Right lobe of liver (tissue), 6 donors: ENCODE measurements at regions not wholly inside any gene's neighbourhood (a gene's known extent, or its start where the extent isn't known, plus 50 kb on each side); places are given as distances from the start of the nearest gene placed in this dataset.

Experiments used
- ATAC-seq, 4 donors: fragments of 200-7000 bp; cut with Tn5 transposase; one replicate each; pipeline ENCODE4 v1.9.1; 2020; ENCODE audit warnings: mild to moderate bottlenecking in 4 of 4, moderate library complexity in 4 of 4
- DNase-seq, 3 donors: peaks; one replicate each; pipeline ENCODE4 v3.0.0-alpha.2; 2020
- H3K27ac ChIP-seq, 3 donors: fragments of 200-600 bp; one replicate each; pipeline ENCODE4 v1.8.0; 2022
- H3K27me3 ChIP-seq, 2 donors: fragments of 200-600 bp; one replicate each; pipeline ENCODE4 v1.8.0; 2022
- H3K36me3 ChIP-seq, 4 donors: fragments of 200-600 bp; sonication (generic) in 1 of 4; one replicate each; pipeline versions ENCODE4 v1.5.1 to v1.8.0; 2017 to 2022; ENCODE audit warnings: control low read depth in 1 of 4
- H3K4me1 ChIP-seq, 4 donors: fragments of 200-600 bp; sonication (generic) in 1 of 4; one replicate each; pipeline versions ENCODE4 v1.5.1 to v1.8.0; 2017 to 2022; ENCODE audit warnings: control low read depth in 1 of 4
- H3K4me3 ChIP-seq, 3 donors: fragments of 200-600 bp; one replicate each; pipeline ENCODE4 v1.8.0; 2022
- H3K9me3 ChIP-seq, 4 donors: fragments of 200-600 bp; sonication (generic) in 1 of 4; one replicate each; pipeline versions ENCODE4 v1.5.1 to v1.8.0; 2017 to 2022; ENCODE audit warnings: control low read depth in 1 of 4
- CTCF ChIP-seq, 4 donors: fragments of 200-600 bp in 3 of 4; fragments of 450-650 bp in 1 of 4; IDR thresholded peaks; one replicate each; pipeline versions ENCODE4 v1.5.1 to v1.8.0; 2016 to 2022; ENCODE audit warnings: antibody characterized with exemption in 4 of 4, mild to moderate bottlenecking in 2 of 4
- POLR2A ChIP-seq: fragments of 450-650 bp; IDR thresholded peaks from one replicate; pipeline ENCODE4 v1.6.1; 2017; ENCODE audit warnings: antibody characterized with exemption, mild to moderate bottlenecking
- WGBS: methylation state at CpG from one replicate; pipeline ENCODE4 v1.1.6; 2018; ENCODE audit warnings: low coverage, low lambda C conversion rate; ENCODE audit not compliant: insufficient coverage; ENCODE audit errors: missing lambda C conversion rate; 5-methylcytosine and 5-hydroxymethylcytosine counted together
- intact Hi-C, 2 donors: fragments of 100-400 bp; cut with DNase I; formaldehyde crosslinking; loops; one replicate each; pipeline versions ENCODE4 v1.11.2 to v1.14.1; 2022
- donor health status: DM: no; HTN: yes; CAD: no.
- donor health status: DM: no; HTN: no; CAD: no.
- donor health status: DM: no; HTN: no; CAD: no.
- donor health status: DM: no; HTN: yes; CAD: no.
- donor health status: DM: no; HTN: yes; CAD: no.

DNA sequence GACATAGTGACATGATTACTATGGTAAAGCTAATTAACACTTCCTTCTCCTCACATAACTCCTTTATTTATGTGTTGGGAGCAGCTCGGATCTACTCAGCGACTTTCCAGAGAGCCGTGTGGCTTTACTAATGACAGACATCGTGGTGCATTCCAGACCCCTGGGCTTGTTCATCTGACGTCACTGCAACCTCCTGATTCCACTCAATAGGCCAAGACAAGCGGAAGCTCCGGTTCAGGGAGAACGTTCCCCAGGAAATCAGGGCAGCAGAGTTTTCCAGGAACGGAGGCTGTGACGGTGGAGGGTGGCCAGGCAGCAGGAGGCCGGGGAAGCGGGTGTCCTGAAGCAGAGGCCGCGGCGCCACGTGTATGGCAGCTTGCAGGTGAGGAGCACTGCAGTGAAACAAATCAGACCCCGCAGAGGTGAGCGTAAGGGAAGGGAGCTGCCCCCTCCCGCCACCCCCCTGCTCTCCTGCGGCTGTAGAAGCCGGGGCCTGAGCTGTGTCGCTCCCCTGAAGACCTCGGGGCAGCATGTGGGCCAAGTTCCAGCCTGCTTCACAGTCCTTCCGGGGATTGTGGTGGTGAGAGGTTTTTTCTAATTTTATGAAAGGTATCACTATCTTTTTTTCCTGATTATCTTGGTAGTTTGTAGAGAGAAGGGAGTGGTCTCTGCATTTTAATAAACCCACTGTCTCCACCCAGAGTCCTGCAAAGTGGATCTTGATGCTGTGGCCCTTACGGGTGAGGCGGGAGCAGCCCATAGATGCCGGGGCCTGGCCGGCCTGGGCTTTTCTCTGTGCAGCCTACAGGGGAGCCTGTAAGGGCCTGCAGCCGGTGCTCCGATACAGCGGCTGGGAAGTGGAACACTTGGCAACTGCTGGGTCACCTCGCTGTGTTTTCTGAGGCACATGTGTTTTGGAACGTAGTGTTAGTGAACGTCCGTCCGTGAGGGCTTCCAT lies 220.4 kb upstream of the IRX4 start:
- H3K36me3 ChIP-seq, result no peaks in the 10 kb centered on the region
- H3K27ac ChIP-seq, result no peak overlapping the region
- TF ChIP-seq CTCF (IDR thresholded peaks at IDR 0.05) (no peak), POLR2A (no peak)
- H3K4me3 ChIP-seq, result no peak overlapping the region
- intact Hi-C loops, result no loop called here
- ATAC-seq, result no peak
- H3K4me1 ChIP-seq, result no peaks in the 10 kb centered on the region
- DNase-seq, result no peak
- H3K9me3 ChIP-seq, result no peaks in the 10 kb centered on the region
- WGBS, result 64% methylated on average over 19 of the region's 36 CpGs
- H3K27me3 ChIP-seq, result no peaks in the 10 kb centered on the region

DNA sequence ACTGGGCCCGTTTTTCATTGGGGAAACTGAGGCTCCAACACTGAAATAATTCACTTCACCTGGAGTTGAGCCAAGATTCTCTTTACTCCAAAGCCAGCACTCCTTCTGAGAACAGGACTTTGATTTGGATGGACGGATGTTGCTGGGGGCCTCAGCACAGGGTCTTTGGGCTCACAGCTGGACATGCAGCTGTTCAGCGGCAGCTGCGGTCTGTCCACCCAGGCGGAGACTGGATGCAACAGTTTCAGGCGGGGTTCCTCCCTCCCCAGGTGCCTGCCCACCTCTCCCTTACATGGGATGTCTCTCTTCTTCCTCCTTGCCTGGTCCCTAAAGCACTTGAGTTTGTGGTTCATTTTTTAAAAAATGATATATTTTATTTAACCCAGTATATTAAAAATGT lies 219.0 kb upstream of the IRX4 start:
- intact Hi-C loops, result no loop called here
- no peak overlapping the region for H3K27ac ChIP-seq
- no peak for ATAC-seq

GRCh38 chr5:2096887-2097505 lies 214.3 kb upstream of the IRX4 start:
- WGBS, result 49% methylated on average over 20 of the region's 22 CpGs
- ATAC-seq, result no peak
- intact Hi-C loops, result no loop called here

More for the DNA sequence above, 219.0 kb upstream of the IRX4 start:
- Histone ChIP-seq H3K4me1 (no peaks in the 10 kb centered on the region), H3K27me3 (no peaks in the 10 kb centered on the region), H3K36me3 (no peaks in the 10 kb centered on the region), H3K4me3 (no peak overlapping the region), H3K9me3 (no peaks in the 10 kb centered on the region)
- whole genome bisulfite sequencing, result 41% methylated on average over 3 of the region's 6 CpGs
- no peak for DNase-seq
- no peak for TF ChIP-seq CTCF (IDR thresholded peaks at IDR 0.05)
- no peak for TF ChIP-seq POLR2A

GRCh38 chr5:2095011-2095410 lies 212.3 kb upstream of the IRX4 start:
- no peaks in the 10 kb centered on the region for H3K9me3 ChIP-seq
- no peaks in the 10 kb centered on the region for H3K27me3 ChIP-seq
- TF ChIP-seq POLR2A (no peak), CTCF (IDR thresholded peaks at IDR 0.05) (no peak)
- H3K4me3 ChIP-seq, result no peak overlapping the region
- no peaks in the 10 kb centered on the region for H3K36me3 ChIP-seq
- intact Hi-C loops, result no loop called here
- DNase-seq, result no peak
- WGBS, result 83% methylated on average over 12 of the region's 12 CpGs
- H3K4me1 ChIP-seq, result no peaks in the 10 kb centered on the region
- no peak overlapping the region for H3K27ac ChIP-seq
- no peak for ATAC-seq

More at GRCh38 chr5:2096887-2097505, 214.3 kb upstream of the IRX4 start:
- no peaks in the 10 kb centered on the region for H3K36me3 ChIP-seq
- no peak overlapping the region for H3K4me3 ChIP-seq
- H3K27ac ChIP-seq, result no peak overlapping the region
- DNase-seq, result no peak
- no peaks in the 10 kb centered on the region for H3K4me1 ChIP-seq
- no peaks in the 10 kb centered on the region for H3K27me3 ChIP-seq
- no peaks in the 10 kb centered on the region for H3K9me3 ChIP-seq
- TF ChIP-seq POLR2A, result no peak
- TF ChIP-seq CTCF (IDR thresholded peaks at IDR 0.05), result no peak
